GM23338 (cell line): ENCODE measurements at regions not wholly inside any gene's neighbourhood (a gene's known extent, or its start where the extent isn't known, plus 50 kb on each side); places are given as distances from the start of the nearest gene placed in this dataset.

Source experiments
- CREB1 ChIP-seq: fragments of 250-450 bp; sonication (Bioruptor Pico); IDR thresholded peaks from 2 replicates; pipeline ENCODE4 v1.5.0; 2020; ENCODE audit warnings: low read depth, mild to moderate bottlenecking, moderate library complexity
- CTCF ChIP-seq, 2 experiments: fragments of 200-600 bp in 1 of 2; sonication (generic) in 1 of 2; conservative IDR thresholded peaks; 2 replicates each; pipeline versions ENCODE4 v1.5.1 to v1.6.1; 2016 to 2017; ENCODE audit warnings: antibody characterized with exemption in 2 of 2, low read depth in 2 of 2, mild to moderate bottlenecking in 2 of 2, moderate library complexity in 1 of 2
- ETS1 ChIP-seq: IDR thresholded peaks from 2 replicates; pipeline ENCODE4 v1.6.1; 2016; ENCODE audit warnings: antibody characterized with exemption
- EZH2 ChIP-seq: fragments of 200-600 bp; sonication (generic); IDR thresholded peaks from one replicate; pipeline ENCODE4 v1.8.0; 2017; ENCODE audit warnings: antibody characterized with exemption, mild to moderate bottlenecking, low read depth; ENCODE audit not compliant: unreplicated experiment
- EZH2phosphoT487 ChIP-seq: fragments of 200-600 bp; sonication (generic); IDR thresholded peaks from one replicate; pipeline ENCODE4 v1.8.1; 2018; ENCODE audit warnings: antibody characterized with exemption; ENCODE audit not compliant: unreplicated experiment
- JUNB ChIP-seq: IDR thresholded peaks from one replicate; pipeline ENCODE4 v1.6.1; 2016; ENCODE audit warnings: antibody characterized with exemption; ENCODE audit not compliant: unreplicated experiment
- NANOG ChIP-seq: IDR thresholded peaks from 2 replicates; pipeline ENCODE4 v1.6.1; 2016; ENCODE audit warnings: antibody characterized with exemption, borderline replicate concordance
- POLR2AphosphoS5 ChIP-seq: IDR thresholded peaks from 2 replicates; pipeline ENCODE4 v1.6.1; 2016; ENCODE audit warnings: antibody characterized with exemption, low read depth
- REST ChIP-seq: IDR thresholded peaks from one replicate; pipeline ENCODE4 v1.6.1; 2018; ENCODE audit warnings: antibody characterized with exemption; ENCODE audit not compliant: unreplicated experiment

- TF ChIP-seq CTCF (conservative IDR thresholded peaks at IDR 0.05; ENCODE audit: low read depth in 2 of 2), result no peak
- no peak for TF ChIP-seq EZH2phosphoT487
- no peak for TF ChIP-seq ETS1
- no peak for TF ChIP-seq CREB1
- no peak for TF ChIP-seq JUNB
- no peak for TF ChIP-seq EZH2
- TF ChIP-seq REST, result no peak
- no peak for TF ChIP-seq POLR2AphosphoS5
- TF ChIP-seq NANOG, result no peak
Measured at GRCh38 chr4:145297556-145297955, 117.2 kb upstream of the OTUD4 start.
